Neural cell (in vitro differentiated cells): ENCODE measurements at regions not wholly inside any gene's neighbourhood (a gene's known extent, or its start where the extent isn't known, plus 50 kb on each side); places are given as distances from the start of the nearest gene placed in this dataset.

Experiments used
- H2AFZ ChIP-seq: fragments of 200-600, 300-800 bp; sonication (generic), shearing (Covaris generic); 2 replicates; pipeline ENCODE4 v1.6.0; 2014; ENCODE audit warnings: low read depth, mild to moderate bottlenecking, antibody characterized with exemption, low read length, moderate library complexity
- H3F3A ChIP-seq: fragments of 200-600 bp; shearing (Covaris generic); 2 replicates; pipeline ENCODE4 v1.6.1; 2016; ENCODE audit warnings: mild to moderate bottlenecking, moderate library complexity, mixed read lengths, antibody characterized with exemption, low read length; ENCODE audit not compliant: insufficient read depth, poor library complexity, severe bottlenecking
- H3K27ac ChIP-seq: fragments of 200-600, 300-800 bp; sonication (generic), shearing (Covaris generic); 2 replicates; pipeline ENCODE4 v1.5.1; 2014; ENCODE audit warnings: mild to moderate bottlenecking, low read length, moderate library complexity
- H3K27me3 ChIP-seq: fragments of 300-800, 200-600 bp; sonication (generic), shearing (Covaris generic); 2 replicates; pipeline ENCODE4 v1.6.0; 2014; ENCODE audit warnings: mild to moderate bottlenecking, low read depth, low read length, moderate library complexity; ENCODE audit not compliant: insufficient read depth
- H3K36me3 ChIP-seq: fragments of 300-800, 200-600 bp; sonication (generic), shearing (Covaris generic); 2 replicates; pipeline ENCODE4 v1.5.1; 2014; ENCODE audit warnings: mild to moderate bottlenecking, antibody characterized with exemption, low read length, moderate library complexity; ENCODE audit not compliant: insufficient read depth
- H3K4me2 ChIP-seq: fragments of 300-800, 200-600 bp; sonication (generic), shearing (Covaris generic); 2 replicates; pipeline ENCODE4 v1.6.0; 2014; ENCODE audit warnings: mild to moderate bottlenecking, low read length
- H3K4me3 ChIP-seq: fragments of 300-800, 200-600 bp; sonication (generic), shearing (Covaris generic); 2 replicates; pipeline ENCODE4 v1.5.1; 2014; ENCODE audit warnings: mild to moderate bottlenecking, low read length, moderate library complexity
- H3K79me2 ChIP-seq: fragments of 200-600 bp; shearing (Covaris generic); replicated peaks from 2 replicates; pipeline ENCODE4 v1.6.0; 2014; ENCODE audit warnings: mild to moderate bottlenecking, low read length, moderate library complexity; ENCODE audit not compliant: insufficient read depth
- H3K9ac ChIP-seq: fragments of 300-800, 200-600 bp; sonication (generic), shearing (Covaris generic); 2 replicates; pipeline ENCODE4 v1.6.1; 2016; ENCODE audit warnings: mild to moderate bottlenecking, low read length, mixed read lengths
- H3K9me2 ChIP-seq: fragments of 200-600 bp; shearing (Covaris generic); 2 replicates; pipeline ENCODE4 v1.6.1; 2016; ENCODE audit warnings: mild to moderate bottlenecking, low read length, mixed read lengths; ENCODE audit not compliant: insufficient read depth
- H3K9me3 ChIP-seq: fragments of 200-600, 300-800 bp; sonication (generic), shearing (Covaris generic); 2 replicates; pipeline ENCODE4 v1.6.1; 2016; ENCODE audit warnings: mild to moderate bottlenecking, mixed run types, low read length, moderate library complexity, mixed read lengths
- H4K20me1 ChIP-seq: fragments of 200-600 bp; shearing (Covaris generic); 2 replicates; pipeline ENCODE4 v1.6.1; 2016; ENCODE audit warnings: mild to moderate bottlenecking, mixed run types; ENCODE audit not compliant: insufficient read depth
- EP300 ChIP-seq: fragments of 450-650 bp; conservative IDR thresholded peaks from 2 replicates; pipeline ENCODE4 v1.6.1; 2014; ENCODE audit warnings: antibody characterized with exemption, mild to moderate bottlenecking, moderate library complexity; ENCODE audit not compliant: poor library complexity, severe bottlenecking
- EZH2 ChIP-seq: fragments of 200-600, 300-800 bp; shearing (Covaris generic), sonication (generic); IDR thresholded peaks from 2 replicates; pipeline ENCODE4 v1.6.1; 2014; ENCODE audit warnings: antibody characterized with exemption, low read length, borderline replicate concordance, mild to moderate bottlenecking; ENCODE audit not compliant: insufficient read depth, poor library complexity, severe bottlenecking
- MXI1 ChIP-seq: fragments of 450-650 bp; conservative IDR thresholded peaks from 2 replicates; pipeline ENCODE4 v1.6.1; 2014; ENCODE audit warnings: antibody characterized with exemption, mild to moderate bottlenecking; ENCODE audit not compliant: poor library complexity, severe bottlenecking
- POLR2AphosphoS5 ChIP-seq: IDR thresholded peaks from 2 replicates; pipeline ENCODE4 v1.6.1; 2012
- RAD21 ChIP-seq: fragments of 450-650 bp; conservative IDR thresholded peaks from 2 replicates; pipeline ENCODE4 v1.6.1; 2014; ENCODE audit warnings: antibody characterized with exemption, mild to moderate bottlenecking, moderate library complexity
- SMC3 ChIP-seq: fragments of 450-650 bp; conservative IDR thresholded peaks from 2 replicates; pipeline ENCODE4 v1.6.1; 2014; ENCODE audit warnings: antibody characterized with exemption, mild to moderate bottlenecking, moderate library complexity; ENCODE audit not compliant: poor library complexity
- TAF1 ChIP-seq: IDR thresholded peaks from 2 replicates; pipeline ENCODE4 v1.6.1; 2012; ENCODE audit warnings: low read depth
- TF ChIP-seq, protein P1 (sequence below): IDR thresholded peaks from 2 replicates; pipeline ENCODE4 v1.6.1; 2012; ENCODE audit warnings: borderline replicate concordance
- TF ChIP-seq, protein P2 (sequence below): fragments of 450-650 bp; IDR thresholded peaks from 2 replicates; pipeline ENCODE4 v1.5.1; 2014; ENCODE audit warnings: antibody characterized with exemption, mild to moderate bottlenecking, moderate library complexity; ENCODE audit not compliant: poor library complexity, severe bottlenecking

DNA sequence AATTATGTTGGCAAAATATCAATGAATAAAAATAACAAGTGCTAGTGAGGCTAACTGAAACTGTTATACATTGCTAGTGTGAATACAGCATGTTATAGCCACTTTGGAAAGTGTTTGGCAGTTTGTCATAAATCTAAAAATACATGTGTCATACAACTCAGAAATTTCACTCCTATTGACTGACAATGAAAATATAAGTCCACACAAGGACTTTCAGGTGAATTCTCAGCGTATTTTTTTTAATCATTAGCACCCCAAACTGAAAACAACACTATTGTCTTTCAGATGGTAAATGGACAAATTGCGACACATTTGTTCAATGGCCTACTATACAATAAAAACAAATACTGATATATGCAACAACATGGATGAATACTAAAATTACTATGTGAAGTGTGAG is 884.8 kb downstream of the TRIB2 start:
- no peaks in the 10 kb centered on the region for H3K9me3 ChIP-seq
- TF ChIP-seq EZH2 (no peak), EP300 (peak; percentile 58)

DNA sequence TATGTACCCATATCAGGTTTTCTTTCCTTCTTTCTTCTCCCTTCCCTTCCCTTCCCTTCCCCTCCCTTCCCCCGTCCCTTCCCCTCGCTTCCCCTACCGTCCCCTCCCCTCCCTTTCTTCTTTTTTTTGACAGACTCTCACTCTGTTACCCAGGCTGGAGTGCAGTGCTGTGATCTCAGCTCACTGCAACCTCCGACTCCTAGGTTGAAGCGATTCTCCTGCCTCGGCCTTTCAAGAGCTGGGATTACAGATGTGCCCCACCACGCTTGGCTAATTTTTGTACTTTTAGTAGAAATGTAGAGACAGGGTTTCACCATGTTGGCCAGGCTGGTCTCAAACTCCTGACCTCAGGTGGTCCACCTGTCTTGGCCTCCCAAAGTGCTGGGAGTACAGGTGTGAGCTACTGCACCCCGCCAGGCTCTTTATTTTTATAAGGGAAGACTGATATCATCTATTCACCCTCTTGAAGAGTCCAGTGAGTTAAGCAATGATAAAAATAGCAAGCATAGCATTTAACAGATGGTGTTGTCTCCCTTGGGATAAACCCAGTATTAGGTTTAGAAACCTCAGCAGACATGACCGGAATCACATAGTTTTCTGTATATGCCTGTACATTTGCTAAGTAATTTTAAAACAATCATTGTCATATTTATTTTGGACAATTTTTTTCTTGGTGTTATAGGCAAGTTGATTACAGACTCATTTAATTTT is 888.4 kb downstream of the TRIB2 start:
- Histone ChIP-seq H3K79me2 (no peaks in the 10 kb centered on the region), H3F3A (no peaks in the 10 kb centered on the region), H3K4me3 (no peak overlapping the region), H3K9me3 (no peaks in the 10 kb centered on the region), H4K20me1 (no peaks in the 10 kb centered on the region), H2AFZ (no peak overlapping the region), H3K27ac (no peak overlapping the region), H3K9me2 (no peaks in the 10 kb centered on the region), H3K36me3 (no peaks in the 10 kb centered on the region), H3K9ac (no peak overlapping the region), H3K4me2 (no peak overlapping the region), H3K27me3 (no peaks in the 10 kb centered on the region)
- TF ChIP-seq RAD21, result no peak
- TF ChIP-seq EP300, result no peak
- TF ChIP-seq EZH2, result no peak
- no peak for TF ChIP-seq SMC3
- TF ChIP-seq MXI1, result no peak
- TF ChIP-seq, protein P1, sequence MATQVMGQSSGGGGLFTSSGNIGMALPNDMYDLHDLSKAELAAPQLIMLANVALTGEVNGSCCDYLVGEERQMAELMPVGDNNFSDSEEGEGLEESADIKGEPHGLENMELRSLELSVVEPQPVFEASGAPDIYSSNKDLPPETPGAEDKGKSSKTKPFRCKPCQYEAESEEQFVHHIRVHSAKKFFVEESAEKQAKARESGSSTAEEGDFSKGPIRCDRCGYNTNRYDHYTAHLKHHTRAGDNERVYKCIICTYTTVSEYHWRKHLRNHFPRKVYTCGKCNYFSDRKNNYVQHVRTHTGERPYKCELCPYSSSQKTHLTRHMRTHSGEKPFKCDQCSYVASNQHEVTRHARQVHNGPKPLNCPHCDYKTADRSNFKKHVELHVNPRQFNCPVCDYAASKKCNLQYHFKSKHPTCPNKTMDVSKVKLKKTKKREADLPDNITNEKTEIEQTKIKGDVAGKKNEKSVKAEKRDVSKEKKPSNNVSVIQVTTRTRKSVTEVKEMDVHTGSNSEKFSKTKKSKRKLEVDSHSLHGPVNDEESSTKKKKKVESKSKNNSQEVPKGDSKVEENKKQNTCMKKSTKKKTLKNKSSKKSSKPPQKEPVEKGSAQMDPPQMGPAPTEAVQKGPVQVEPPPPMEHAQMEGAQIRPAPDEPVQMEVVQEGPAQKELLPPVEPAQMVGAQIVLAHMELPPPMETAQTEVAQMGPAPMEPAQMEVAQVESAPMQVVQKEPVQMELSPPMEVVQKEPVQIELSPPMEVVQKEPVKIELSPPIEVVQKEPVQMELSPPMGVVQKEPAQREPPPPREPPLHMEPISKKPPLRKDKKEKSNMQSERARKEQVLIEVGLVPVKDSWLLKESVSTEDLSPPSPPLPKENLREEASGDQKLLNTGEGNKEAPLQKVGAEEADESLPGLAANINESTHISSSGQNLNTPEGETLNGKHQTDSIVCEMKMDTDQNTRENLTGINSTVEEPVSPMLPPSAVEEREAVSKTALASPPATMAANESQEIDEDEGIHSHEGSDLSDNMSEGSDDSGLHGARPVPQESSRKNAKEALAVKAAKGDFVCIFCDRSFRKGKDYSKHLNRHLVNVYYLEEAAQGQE, result no peak
- TF ChIP-seq POLR2AphosphoS5, result no peak

More for the DNA sequence above, 884.8 kb downstream of the TRIB2 start:
- Histone ChIP-seq H3F3A (no peaks in the 10 kb centered on the region), H3K9me2 (no peaks in the 10 kb centered on the region), H2AFZ (no peak overlapping the region), H4K20me1 (no peaks in the 10 kb centered on the region), H3K4me3 (no peak overlapping the region), H3K27me3 (no peaks in the 10 kb centered on the region), H3K4me2 (no peak overlapping the region), H3K79me2 (no peaks in the 10 kb centered on the region), H3K27ac (no peak overlapping the region), H3K9ac (no peak overlapping the region), H3K36me3 (no peaks in the 10 kb centered on the region)

DNA sequence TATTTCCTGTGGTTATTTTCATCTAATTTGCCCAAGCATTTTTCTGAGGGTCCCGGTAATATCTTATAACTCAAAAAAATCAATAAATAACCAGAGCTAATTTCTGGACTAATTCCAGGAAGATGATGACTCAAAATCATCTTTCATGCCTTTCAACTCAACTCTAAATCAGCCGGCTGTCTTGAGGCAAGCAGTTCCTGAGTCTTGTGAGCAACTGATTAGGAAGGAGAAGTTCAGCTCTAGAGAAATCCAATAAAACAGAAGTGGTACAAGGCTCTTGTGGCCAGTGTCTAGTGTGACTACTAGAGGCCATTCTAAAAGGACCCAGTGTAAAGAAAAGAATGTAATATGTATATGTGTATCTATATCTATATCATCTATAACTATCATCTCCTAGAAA is 890.4 kb downstream of the TRIB2 start:
- H3K9ac ChIP-seq, result no peak overlapping the region
- H3K27ac ChIP-seq, result no peak overlapping the region
- no peaks in the 10 kb centered on the region for H3K9me2 ChIP-seq
- no peak overlapping the region for H2AFZ ChIP-seq
- no peaks in the 10 kb centered on the region for H4K20me1 ChIP-seq
- no peaks in the 10 kb centered on the region for H3K79me2 ChIP-seq
- H3K36me3 ChIP-seq, result no peaks in the 10 kb centered on the region
- no peak overlapping the region for H3K4me3 ChIP-seq
- no peaks in the 10 kb centered on the region for H3F3A ChIP-seq
- TF ChIP-seq POLR2AphosphoS5 (no peak), EZH2 (no peak), TAF1 (no peak), RAD21 (no peak)
- TF ChIP-seq, protein P2, sequence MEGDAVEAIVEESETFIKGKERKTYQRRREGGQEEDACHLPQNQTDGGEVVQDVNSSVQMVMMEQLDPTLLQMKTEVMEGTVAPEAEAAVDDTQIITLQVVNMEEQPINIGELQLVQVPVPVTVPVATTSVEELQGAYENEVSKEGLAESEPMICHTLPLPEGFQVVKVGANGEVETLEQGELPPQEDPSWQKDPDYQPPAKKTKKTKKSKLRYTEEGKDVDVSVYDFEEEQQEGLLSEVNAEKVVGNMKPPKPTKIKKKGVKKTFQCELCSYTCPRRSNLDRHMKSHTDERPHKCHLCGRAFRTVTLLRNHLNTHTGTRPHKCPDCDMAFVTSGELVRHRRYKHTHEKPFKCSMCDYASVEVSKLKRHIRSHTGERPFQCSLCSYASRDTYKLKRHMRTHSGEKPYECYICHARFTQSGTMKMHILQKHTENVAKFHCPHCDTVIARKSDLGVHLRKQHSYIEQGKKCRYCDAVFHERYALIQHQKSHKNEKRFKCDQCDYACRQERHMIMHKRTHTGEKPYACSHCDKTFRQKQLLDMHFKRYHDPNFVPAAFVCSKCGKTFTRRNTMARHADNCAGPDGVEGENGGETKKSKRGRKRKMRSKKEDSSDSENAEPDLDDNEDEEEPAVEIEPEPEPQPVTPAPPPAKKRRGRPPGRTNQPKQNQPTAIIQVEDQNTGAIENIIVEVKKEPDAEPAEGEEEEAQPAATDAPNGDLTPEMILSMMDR, result no peak
- TF ChIP-seq, protein P1, result no peak
- no peaks in the 10 kb centered on the region for H3K9me3 ChIP-seq
- no peaks in the 10 kb centered on the region for H3K27me3 ChIP-seq
- no peak overlapping the region for H3K4me2 ChIP-seq
